Peyer's patch (tissue), 4 donors: ENCODE measurements at regions not wholly inside any gene's neighbourhood (a gene's known extent, or its start where the extent isn't known, plus 50 kb on each side); places are given as distances from the start of the nearest gene placed in this dataset.

Experiments
- POLR2A ChIP-seq, 2 donors: fragments of 450-650 bp; IDR thresholded peaks; one replicate each; pipeline ENCODE4 v1.5.1; 2017; ENCODE audit warnings: antibody characterized with exemption in 2 of 2, mild to moderate bottlenecking in 2 of 2, moderate library complexity in 2 of 2
- TF ChIP-seq, protein P1 (sequence below), 6 experiments: fragments of 450-650 bp in 4 of 6; fragments of 200-600 bp in 2 of 6; sonication (generic) in 1 of 6; IDR thresholded peaks; one replicate each; pipeline ENCODE4 v1.5.1; 2017 to 2019; ENCODE audit warnings: antibody characterized with exemption in 6 of 6, mild to moderate bottlenecking in 3 of 6, moderate library complexity in 1 of 6

DNA sequence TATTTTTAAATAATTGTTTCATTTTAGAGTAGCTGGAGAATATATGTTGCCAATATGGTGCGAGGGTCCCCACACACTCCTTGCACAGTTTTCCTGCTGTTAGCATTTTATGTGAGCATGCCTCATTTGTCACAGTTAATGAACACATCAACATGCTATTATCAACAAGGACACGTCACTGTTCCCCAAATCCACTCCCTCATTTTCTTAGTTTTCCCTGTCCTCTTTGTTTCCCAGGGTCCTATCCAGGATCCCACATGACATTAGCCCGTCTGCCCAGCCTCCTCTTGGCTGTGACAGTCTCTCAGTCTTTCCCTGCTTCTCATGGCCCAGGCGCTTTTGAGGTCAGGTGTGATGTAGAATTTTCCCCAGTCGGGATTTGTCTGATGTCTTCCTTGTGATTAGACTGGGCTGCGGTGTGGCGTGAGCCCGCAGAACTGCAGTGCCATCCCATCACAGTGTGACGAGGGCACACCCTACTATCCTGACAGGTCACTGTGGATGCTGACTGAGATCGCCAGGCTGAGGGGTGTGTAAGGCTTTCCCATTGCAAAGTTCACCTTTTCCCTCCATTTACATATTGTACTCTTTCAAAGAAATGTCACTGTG is 450.6 kb upstream of the B3GAT1 start:
- TF ChIP-seq, protein P1, sequence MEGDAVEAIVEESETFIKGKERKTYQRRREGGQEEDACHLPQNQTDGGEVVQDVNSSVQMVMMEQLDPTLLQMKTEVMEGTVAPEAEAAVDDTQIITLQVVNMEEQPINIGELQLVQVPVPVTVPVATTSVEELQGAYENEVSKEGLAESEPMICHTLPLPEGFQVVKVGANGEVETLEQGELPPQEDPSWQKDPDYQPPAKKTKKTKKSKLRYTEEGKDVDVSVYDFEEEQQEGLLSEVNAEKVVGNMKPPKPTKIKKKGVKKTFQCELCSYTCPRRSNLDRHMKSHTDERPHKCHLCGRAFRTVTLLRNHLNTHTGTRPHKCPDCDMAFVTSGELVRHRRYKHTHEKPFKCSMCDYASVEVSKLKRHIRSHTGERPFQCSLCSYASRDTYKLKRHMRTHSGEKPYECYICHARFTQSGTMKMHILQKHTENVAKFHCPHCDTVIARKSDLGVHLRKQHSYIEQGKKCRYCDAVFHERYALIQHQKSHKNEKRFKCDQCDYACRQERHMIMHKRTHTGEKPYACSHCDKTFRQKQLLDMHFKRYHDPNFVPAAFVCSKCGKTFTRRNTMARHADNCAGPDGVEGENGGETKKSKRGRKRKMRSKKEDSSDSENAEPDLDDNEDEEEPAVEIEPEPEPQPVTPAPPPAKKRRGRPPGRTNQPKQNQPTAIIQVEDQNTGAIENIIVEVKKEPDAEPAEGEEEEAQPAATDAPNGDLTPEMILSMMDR (IDR thresholded peaks at IDR 0.05): no peak
- TF ChIP-seq POLR2A (IDR thresholded peaks at IDR 0.05): no peak
